Sciatic nerve (tissue), 2 donors: ENCODE measurements at regions not wholly inside any gene's neighbourhood (a gene's known extent, or its start where the extent isn't known, plus 50 kb on each side); places are given as distances from the start of the nearest gene placed in this dataset.

ENCODE experiments used
- ATAC-seq: fragments of 200-7000 bp; cut with Tn5 transposase; one replicate; pipeline ENCODE4 v1.9.1; 2020; ENCODE audit warnings: mild to moderate bottlenecking, moderate library complexity
- DNase-seq: peaks from one replicate; pipeline ENCODE4 v3.0.0-alpha.2; 2020; ENCODE audit warnings: low spot score
- intact Hi-C: fragments of 100-400 bp; cut with DNase I; formaldehyde crosslinking; loops from one replicate; pipeline ENCODE4 v1.14.2; 2022
- donor health status: DM: no; HTN: no; CAD: no.
- donor health status: DM: no; HTN: no; CAD: no.

GRCh38 chr12:24584032-24584675, 364.7 kb downstream of the BCAT1 start:
- intact Hi-C loops: no loop called here
- no peak for ATAC-seq
- DNase-seq: no peak

- ATAC-seq: no peak
- intact Hi-C loops: no loop called here
- no peak for DNase-seq
Measured at GRCh38 chr12:24582954-24583601, 365.8 kb downstream of the BCAT1 start.

GRCh38 chr12:24574538-24574937, 374.4 kb downstream of the BCAT1 start:
- intact Hi-C loops: no loop called here
- ATAC-seq: no peak

GRCh38 chr12:24573621-24574020, 375.3 kb downstream of the BCAT1 start:
- no peak for ATAC-seq
- DNase-seq: no peak
- intact Hi-C loops: no loop called here

More at GRCh38 chr12:24574538-24574937, 374.4 kb downstream of the BCAT1 start:
- DNase-seq: no peak

- ATAC-seq: no peak
- DNase-seq: no peak
Measured at GRCh38 chr12:24565300-24565699, 383.6 kb downstream of the BCAT1 start.

GRCh38 chr12:24562771-24563431, 386.0 kb downstream of the BCAT1 start:
- DNase-seq (peak; percentile 69), ATAC-seq (peak; percentile 47)
- intact Hi-C loops: no loop called here

More at GRCh38 chr12:24565300-24565699, 383.6 kb downstream of the BCAT1 start:
- intact Hi-C loops: no loop called here

- peak; percentile 79 for DNase-seq
- intact Hi-C loops: no loop called here
- ATAC-seq: peak; percentile 88
Measured at GRCh38 chr12:24561882-24562770, 386.8 kb downstream of the BCAT1 start.

- ATAC-seq: peak; percentile 67
- intact Hi-C loops: no loop called here
- no peak for DNase-seq
Measured at GRCh38 chr12:24561411-24561871, 387.5 kb downstream of the BCAT1 start.

GRCh38 chr12:24560831-24561271, 388.1 kb downstream of the BCAT1 start:
- ATAC-seq: no peak

GRCh38 chr12:24560192-24560775, 388.6 kb downstream of the BCAT1 start:
- DNase-seq: no peak
- no peak for ATAC-seq
- intact Hi-C loops: no loop called here

More at GRCh38 chr12:24560831-24561271, 388.1 kb downstream of the BCAT1 start:
- intact Hi-C loops: no loop called here
- no peak for DNase-seq

GRCh38 chr12:24557738-24558137, 391.2 kb downstream of the BCAT1 start:
- intact Hi-C loops: no loop called here
- ATAC-seq (no peak), DNase-seq (no peak)

GRCh38 chr12:24555730-24556129, 393.2 kb downstream of the BCAT1 start:
- DNase-seq: no peak
- intact Hi-C loops: no loop called here
- no peak for ATAC-seq

- ATAC-seq: no peak
- intact Hi-C loops: no loop called here
- DNase-seq: no peak
Measured at GRCh38 chr12:24554612-24555295, 394.1 kb downstream of the BCAT1 start.

- no peak for ATAC-seq
- intact Hi-C loops: no loop called here
- no peak for DNase-seq
Measured at GRCh38 chr12:24553259-24553658, 395.6 kb downstream of the BCAT1 start.

GRCh38 chr12:24551163-24551786, 397.6 kb downstream of the BCAT1 start:
- intact Hi-C loops: no loop called here
- ATAC-seq: no peak
- no peak for DNase-seq

- DNase-seq (no peak), ATAC-seq (no peak)
- intact Hi-C loops: no loop called here
Measured at GRCh38 chr12:24550609-24551008, 398.3 kb downstream of the BCAT1 start.

- ATAC-seq: no peak
- intact Hi-C loops: no loop called here
Measured at GRCh38 chr12:24546661-24547060, 402.2 kb downstream of the BCAT1 start.

GRCh38 chr12:24546084-24546483, 402.8 kb downstream of the BCAT1 start:
- ATAC-seq: no peak
- intact Hi-C loops: no loop called here
- no peak for DNase-seq

More at GRCh38 chr12:24546661-24547060, 402.2 kb downstream of the BCAT1 start:
- DNase-seq: no peak
